Fibroblast of pulmonary artery (primary cell): ENCODE measurements at regions not wholly inside any gene's neighbourhood (a gene's known extent, or its start where the extent isn't known, plus 50 kb on each side); places are given as distances from the start of the nearest gene placed in this dataset.
A peak's percentile ranks its signal among the peaks of the same experiment; 100 is the strongest.

Experiments used
- DNase-seq: peaks from one replicate; pipeline ENCODE4 v3.0.0-alpha.2; 2010; ENCODE audit warnings: low read depth
- H3K4me3 ChIP-seq: replicated peaks from 2 replicates; pipeline ENCODE4 v1.5.1; 2011; ENCODE audit warnings: low read depth, mild to moderate bottlenecking, control low read depth, low read length, moderate library complexity
- CTCF ChIP-seq: IDR thresholded peaks from 2 replicates; pipeline ENCODE4 v1.5.1; 2011; ENCODE audit warnings: mild to moderate bottlenecking, control low read depth, low read length, inconsistent platforms; ENCODE audit errors: missing control alignments

GRCh38 chr22:27616033-27616432 is 185.5 kb downstream of the MN1 start:
- no peak for DNase-seq
- no peak overlapping the region for H3K4me3 ChIP-seq
- no peak for TF ChIP-seq CTCF

GRCh38 chr22:27617214-27617881 is 184.2 kb downstream of the MN1 start:
- peak; percentile 4 for TF ChIP-seq CTCF
- peak; percentile 7 for DNase-seq
- H3K4me3 ChIP-seq, result no peak overlapping the region

- no peak overlapping the region for H3K4me3 ChIP-seq
- TF ChIP-seq CTCF, result no peak
- DNase-seq, result no peak
Measured at GRCh38 chr22:27620367-27621154, 181.0 kb downstream of the MN1 start.

GRCh38 chr22:27621486-27622070 is 180.0 kb downstream of the MN1 start:
- no peak for TF ChIP-seq CTCF
- no peak overlapping the region for H3K4me3 ChIP-seq
- DNase-seq, result no peak

GRCh38 chr22:27624042-27624441 is 177.5 kb downstream of the MN1 start:
- no peak overlapping the region for H3K4me3 ChIP-seq
- DNase-seq, result no peak
- no peak for TF ChIP-seq CTCF

GRCh38 chr22:27624705-27625104 is 176.9 kb downstream of the MN1 start:
- no peak for DNase-seq
- no peak for TF ChIP-seq CTCF

More at GRCh38 chr22:27624705-27625104, 176.9 kb downstream of the MN1 start:
- H3K4me3 ChIP-seq, result no peak overlapping the region
